Peyer's patch (tissue), 4 donors: ENCODE measurements at regions not wholly inside any gene's neighbourhood (a gene's known extent, or its start where the extent isn't known, plus 50 kb on each side); places are given as distances from the start of the nearest gene placed in this dataset.

ENCODE experiments used
- POLR2A ChIP-seq, 2 donors: fragments of 450-650 bp; IDR thresholded peaks; one replicate each; pipeline ENCODE4 v1.5.1; 2017; ENCODE audit warnings: antibody characterized with exemption in 2 of 2, mild to moderate bottlenecking in 2 of 2, moderate library complexity in 2 of 2
- TF ChIP-seq, protein P1 (sequence below), 6 experiments: fragments of 450-650 bp in 4 of 6; fragments of 200-600 bp in 2 of 6; sonication (generic) in 1 of 6; IDR thresholded peaks; one replicate each; pipeline ENCODE4 v1.5.1; 2017 to 2019; ENCODE audit warnings: antibody characterized with exemption in 6 of 6, mild to moderate bottlenecking in 3 of 6, moderate library complexity in 1 of 6

DNA sequence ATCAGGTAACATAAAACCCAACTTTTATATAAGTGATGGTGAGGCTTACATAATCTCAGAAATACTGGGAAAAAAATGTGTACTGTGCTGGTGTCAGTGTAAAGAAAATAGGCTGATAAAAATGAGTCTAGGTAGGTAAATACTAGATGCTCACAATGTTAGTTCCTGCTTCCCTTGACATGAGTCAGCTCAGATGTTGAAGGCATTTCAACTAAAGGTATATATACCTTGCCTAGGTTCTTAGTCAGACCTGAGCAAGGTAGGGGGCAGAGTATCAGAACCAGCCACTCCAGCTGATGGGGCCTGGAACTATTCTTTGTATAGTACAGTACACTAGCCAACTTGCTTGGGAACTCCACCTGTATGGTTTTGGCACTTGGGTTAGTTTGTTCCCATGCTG is 51.0 kb upstream of the CA10 start:
- TF ChIP-seq, protein P1, sequence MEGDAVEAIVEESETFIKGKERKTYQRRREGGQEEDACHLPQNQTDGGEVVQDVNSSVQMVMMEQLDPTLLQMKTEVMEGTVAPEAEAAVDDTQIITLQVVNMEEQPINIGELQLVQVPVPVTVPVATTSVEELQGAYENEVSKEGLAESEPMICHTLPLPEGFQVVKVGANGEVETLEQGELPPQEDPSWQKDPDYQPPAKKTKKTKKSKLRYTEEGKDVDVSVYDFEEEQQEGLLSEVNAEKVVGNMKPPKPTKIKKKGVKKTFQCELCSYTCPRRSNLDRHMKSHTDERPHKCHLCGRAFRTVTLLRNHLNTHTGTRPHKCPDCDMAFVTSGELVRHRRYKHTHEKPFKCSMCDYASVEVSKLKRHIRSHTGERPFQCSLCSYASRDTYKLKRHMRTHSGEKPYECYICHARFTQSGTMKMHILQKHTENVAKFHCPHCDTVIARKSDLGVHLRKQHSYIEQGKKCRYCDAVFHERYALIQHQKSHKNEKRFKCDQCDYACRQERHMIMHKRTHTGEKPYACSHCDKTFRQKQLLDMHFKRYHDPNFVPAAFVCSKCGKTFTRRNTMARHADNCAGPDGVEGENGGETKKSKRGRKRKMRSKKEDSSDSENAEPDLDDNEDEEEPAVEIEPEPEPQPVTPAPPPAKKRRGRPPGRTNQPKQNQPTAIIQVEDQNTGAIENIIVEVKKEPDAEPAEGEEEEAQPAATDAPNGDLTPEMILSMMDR (IDR thresholded peaks at IDR 0.05), result no peak
- TF ChIP-seq POLR2A (IDR thresholded peaks at IDR 0.05), result no peak
